ENCODE measurements at regions not wholly inside any gene's neighbourhood (a gene's known extent, or its start where the extent isn't known, plus 50 kb on each side); places are given as distances from the start of the nearest gene placed in this dataset.

DNA sequence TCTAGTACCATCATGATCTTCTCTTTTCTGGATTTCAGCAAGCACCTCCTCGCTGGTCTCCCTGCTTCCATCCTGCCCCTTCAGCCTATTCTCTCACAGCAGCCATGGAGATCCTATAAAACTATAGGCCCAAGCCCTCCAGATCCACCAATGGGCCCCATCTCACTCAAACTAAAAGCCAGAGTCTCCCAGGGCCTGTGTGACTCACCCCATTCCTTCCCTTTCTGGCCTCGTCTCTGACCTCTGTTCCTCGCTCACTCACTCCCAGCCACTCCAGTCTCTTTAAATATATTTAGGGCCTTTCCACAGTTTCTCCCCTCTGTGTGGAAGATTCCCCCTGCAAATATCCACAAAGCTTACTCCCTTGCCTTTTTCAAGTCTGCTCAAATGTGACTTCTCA, 89.7 kb downstream of the HSPH1 start (continued):
- TF ChIP-seq, protein P1, sequence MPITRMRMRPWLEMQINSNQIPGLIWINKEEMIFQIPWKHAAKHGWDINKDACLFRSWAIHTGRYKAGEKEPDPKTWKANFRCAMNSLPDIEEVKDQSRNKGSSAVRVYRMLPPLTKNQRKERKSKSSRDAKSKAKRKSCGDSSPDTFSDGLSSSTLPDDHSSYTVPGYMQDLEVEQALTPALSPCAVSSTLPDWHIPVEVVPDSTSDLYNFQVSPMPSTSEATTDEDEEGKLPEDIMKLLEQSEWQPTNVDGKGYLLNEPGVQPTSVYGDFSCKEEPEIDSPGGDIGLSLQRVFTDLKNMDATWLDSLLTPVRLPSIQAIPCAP (CRISPR knock-in tag; IDR thresholded peaks at IDR 0.05; ENCODE audit: borderline replicate concordance): no peak
- TF ChIP-seq SMARCA5 (IDR thresholded peaks at IDR 0.05) (no peak), HSF4 (CRISPR knock-in tag; IDR thresholded peaks at IDR 0.05; ENCODE audit: borderline replicate concordance) (no peak), SRSF1 (IDR thresholded peaks at IDR 0.05; ENCODE audit: low read depth, low read length) (no peak), ZNF707 (CRISPR knock-in tag; conservative IDR thresholded peaks at IDR 0.05) (no peak), FOXP1 (CRISPR knock-in tag; IDR thresholded peaks at IDR 0.05) (no peak), XRCC5 (IDR thresholded peaks at IDR 0.05; ENCODE audit: low read depth, low read length) (no peak), ZNF263 (CRISPR knock-in tag; IDR thresholded peaks at IDR 0.05; ENCODE audit: borderline replicate concordance) (no peak), IRF9 (tag; IDR thresholded peaks at IDR 0.05) (no peak), JUND (IDR thresholded peaks at IDR 0.05; ENCODE audit: borderline replicate concordance, low read depth, low read length) (no peak), JUND (tag; IDR thresholded peaks at IDR 0.05; ENCODE audit: borderline replicate concordance, low read depth, low read length) (no peak)

Measured in K562 (cell line).